Sciatic nerve (tissue), 2 donors: ENCODE measurements at regions not wholly inside any gene's neighbourhood (a gene's known extent, or its start where the extent isn't known, plus 50 kb on each side); places are given as distances from the start of the nearest gene placed in this dataset.
"Not testable (repeated sequence)": the region's sequence is repeated elsewhere in the genome, so short reads cannot be mapped to it uniquely, and the experiment has no call there.

Experiments used
- ATAC-seq: fragments of 200-7000 bp; cut with Tn5 transposase; one replicate; pipeline ENCODE4 v1.9.1; 2020; ENCODE audit warnings: mild to moderate bottlenecking, moderate library complexity
- DNase-seq: peaks from one replicate; pipeline ENCODE4 v3.0.0-alpha.2; 2020; ENCODE audit warnings: low spot score
- intact Hi-C: fragments of 100-400 bp; cut with DNase I; formaldehyde crosslinking; loops from one replicate; pipeline ENCODE4 v1.14.2; 2022
- donor health status: DM: no; HTN: no; CAD: no.
- donor health status: DM: no; HTN: no; CAD: no.

DNA sequence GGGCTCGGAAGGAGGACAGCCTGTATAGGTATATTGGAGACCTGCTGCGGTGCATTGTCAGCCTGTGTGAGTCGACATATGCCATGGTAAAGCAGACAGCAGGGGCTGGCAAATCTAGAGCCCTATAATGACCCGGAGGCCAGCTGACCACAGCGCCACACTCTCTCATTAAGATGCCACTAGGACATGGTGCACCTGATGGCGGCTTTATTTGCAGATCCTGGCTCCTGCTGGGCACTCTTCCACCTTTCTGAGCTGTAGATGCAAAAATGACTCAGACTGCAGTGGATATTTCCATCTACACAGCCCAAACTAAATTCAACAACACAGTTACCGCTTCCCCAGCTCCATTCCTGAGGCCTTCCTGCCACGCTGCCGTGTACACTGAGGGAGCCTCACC is 389.9 kb downstream of the TNS1 start:
- ATAC-seq, result no peak
- intact Hi-C loops, result no loop called here
- no peak for DNase-seq

GRCh38 chr2:217612211-217612610 is 390.6 kb downstream of the TNS1 start:
- ATAC-seq (no peak), DNase-seq (no peak)
- intact Hi-C loops, result no loop called here

DNA sequence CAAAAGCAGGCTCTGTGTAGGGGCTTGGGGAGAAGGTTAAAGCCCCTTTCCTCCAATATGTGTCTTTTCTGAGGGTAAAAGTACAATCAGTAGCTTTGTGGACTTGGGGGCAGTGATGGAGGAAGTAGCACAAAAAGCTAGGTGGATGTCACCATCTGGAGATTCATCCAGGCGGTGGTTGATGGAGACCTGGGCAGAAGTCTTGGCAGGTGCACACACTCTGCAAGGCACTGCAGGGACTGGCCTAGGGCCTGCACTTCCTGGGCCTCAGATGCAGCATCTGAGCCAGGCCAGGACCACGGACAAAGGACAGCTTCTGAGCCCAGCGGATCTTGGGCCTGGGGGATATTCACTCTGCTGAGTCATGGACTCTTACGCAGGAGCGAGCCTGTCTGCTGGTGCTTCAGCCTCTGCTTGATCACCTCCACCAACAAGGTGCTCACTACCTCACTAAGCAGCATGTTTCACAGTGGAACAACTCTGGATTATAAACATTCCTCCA is 391.1 kb downstream of the TNS1 start:
- no peak for ATAC-seq
- intact Hi-C loops, result no loop called here
- DNase-seq, result no peak

GRCh38 chr2:217611056-217611455 is 391.7 kb downstream of the TNS1 start:
- ATAC-seq, result no peak
- intact Hi-C loops, result no loop called here

DNA sequence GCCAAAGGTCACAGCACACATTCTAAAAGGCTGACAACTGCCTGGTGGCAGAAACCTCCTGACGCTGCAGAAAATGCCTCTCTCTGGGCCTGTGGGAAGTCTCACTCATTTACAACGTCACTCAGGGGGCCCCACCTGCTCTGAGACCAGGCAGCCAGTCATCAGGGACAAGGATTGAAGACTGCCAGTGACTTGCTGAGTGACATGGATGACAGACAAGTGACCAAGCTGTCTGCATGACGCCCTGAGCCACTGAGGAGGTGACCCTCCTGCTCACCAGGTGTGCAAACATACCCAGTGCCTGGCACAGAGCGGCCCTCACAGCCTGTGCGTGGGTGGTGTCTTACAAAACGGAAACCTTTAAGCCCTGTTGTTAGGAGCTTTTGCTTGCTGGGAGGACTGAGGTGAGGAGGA is 392.4 kb downstream of the TNS1 start:
- intact Hi-C loops, result no loop called here
- no peak for DNase-seq
- no peak for ATAC-seq

More at GRCh38 chr2:217611056-217611455, 391.7 kb downstream of the TNS1 start:
- no peak for DNase-seq

DNA sequence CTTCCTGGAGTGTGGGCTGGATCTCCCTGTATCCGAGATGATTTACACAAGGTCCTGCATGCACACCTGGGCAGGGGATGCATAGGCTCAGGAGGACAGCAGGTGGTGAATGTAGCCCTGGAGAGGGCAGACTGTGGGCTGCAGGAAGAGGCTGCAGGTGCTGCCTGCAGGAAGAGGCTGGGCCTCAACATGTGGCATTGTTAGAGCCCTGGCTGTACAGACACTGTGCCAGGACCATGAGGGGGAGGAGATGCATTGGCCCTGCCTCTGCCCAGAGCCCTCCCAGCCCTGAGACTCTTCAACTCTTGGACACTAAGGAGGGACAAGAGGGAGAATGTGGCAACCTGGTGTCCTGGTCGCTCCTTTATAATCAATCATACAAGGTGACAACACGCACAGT is 392.8 kb downstream of the TNS1 start:
- intact Hi-C loops, result no loop called here
- DNase-seq (no peak), ATAC-seq (no peak)

DNA sequence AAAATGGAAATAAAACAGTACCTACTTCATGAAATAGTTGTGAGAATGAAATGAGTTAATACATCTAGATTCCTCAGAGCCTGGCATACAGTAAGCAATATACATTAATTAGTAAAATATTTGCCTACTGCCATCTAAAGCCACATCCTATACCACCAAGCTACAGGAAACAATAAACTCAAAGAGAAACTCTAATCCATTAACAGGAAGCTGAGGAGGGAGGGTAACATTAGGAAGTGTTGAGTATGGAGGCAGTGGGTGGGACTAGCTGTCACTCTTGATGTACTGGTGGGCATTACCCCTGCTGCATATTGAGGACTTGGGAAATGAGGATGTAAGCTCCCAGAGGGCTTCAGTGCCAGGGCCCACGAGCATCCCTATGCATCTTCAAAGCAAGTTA is 396.5 kb downstream of the TNS1 start:
- ATAC-seq (no peak), DNase-seq (no peak)
- intact Hi-C loops, result no loop called here

DNA sequence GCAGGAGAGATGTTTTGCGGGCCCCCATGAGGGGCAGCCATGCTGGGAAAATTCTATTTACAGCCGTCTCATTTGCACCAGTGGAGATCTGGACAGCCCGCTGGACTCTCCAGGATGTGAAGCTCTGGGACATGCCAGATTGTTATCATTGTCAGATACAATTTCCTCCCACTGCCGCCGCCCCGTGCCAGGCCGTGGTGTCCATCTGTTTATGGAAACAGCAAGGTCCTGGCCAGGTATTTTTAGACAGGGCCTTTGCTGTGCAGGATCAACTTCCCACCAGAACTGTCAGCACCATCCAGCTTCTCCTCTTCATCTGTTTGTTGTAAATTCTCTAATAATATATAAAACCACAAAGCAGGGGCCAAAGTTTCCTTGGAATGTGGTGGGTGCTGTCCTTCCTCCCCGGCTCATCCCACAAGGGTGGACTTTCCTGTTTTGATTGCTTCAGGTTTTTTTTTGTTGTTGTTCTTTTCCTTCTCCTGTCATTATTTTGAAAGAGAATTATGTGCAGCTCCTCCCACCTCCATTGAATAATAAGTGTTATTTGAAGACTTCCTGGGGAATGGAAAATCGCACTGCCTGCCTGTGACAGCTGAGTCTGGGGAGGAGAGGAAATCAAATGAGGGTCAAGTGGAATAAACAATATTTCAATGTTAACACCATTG is 398.1 kb downstream of the TNS1 start:
- intact Hi-C loops, result no loop called here
- ATAC-seq (no peak), DNase-seq (no peak)

- ATAC-seq (no peak), DNase-seq (no peak)
- intact Hi-C loops, result no loop called here
These were observed 401.2 kb downstream of the TNS1 start for GRCh38 chr2:217601601-217602000.

DNA sequence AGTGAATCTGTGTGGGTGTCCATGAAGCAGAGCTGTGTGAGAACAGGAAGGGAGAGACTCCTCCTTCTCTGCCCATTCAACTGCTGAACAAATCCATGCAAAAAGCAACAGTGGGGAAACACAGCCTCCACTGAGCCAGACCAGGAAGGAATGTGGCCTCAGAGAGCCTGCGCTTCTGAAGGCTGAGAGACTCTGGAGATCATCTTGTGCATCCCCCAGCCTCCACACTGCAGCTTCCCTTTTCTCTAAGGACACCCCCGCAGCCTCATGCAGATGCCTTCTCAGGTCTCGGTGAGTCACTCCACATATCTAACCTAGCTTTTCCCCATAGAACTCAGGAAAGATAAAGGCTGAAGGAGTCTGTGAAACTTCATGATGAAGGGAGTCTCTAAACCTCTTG is 402.9 kb downstream of the TNS1 start:
- intact Hi-C loops, result no loop called here
- ATAC-seq, result no peak

GRCh38 chr2:217597681-217598080 is 405.1 kb downstream of the TNS1 start:
- DNase-seq (no peak), ATAC-seq (no peak)
- intact Hi-C loops, result no loop called here

More for the DNA sequence above, 402.9 kb downstream of the TNS1 start:
- DNase-seq, result no peak

GRCh38 chr2:217597145-217597544 is 405.6 kb downstream of the TNS1 start:
- intact Hi-C loops, result no loop called here

GRCh38 chr2:217593732-217594131 is 409.1 kb downstream of the TNS1 start:
- DNase-seq (no peak), ATAC-seq (peak; percentile 49)
- intact Hi-C loops, result no loop called here

More at GRCh38 chr2:217597145-217597544, 405.6 kb downstream of the TNS1 start:
- no peak for DNase-seq
- no peak for ATAC-seq

DNA sequence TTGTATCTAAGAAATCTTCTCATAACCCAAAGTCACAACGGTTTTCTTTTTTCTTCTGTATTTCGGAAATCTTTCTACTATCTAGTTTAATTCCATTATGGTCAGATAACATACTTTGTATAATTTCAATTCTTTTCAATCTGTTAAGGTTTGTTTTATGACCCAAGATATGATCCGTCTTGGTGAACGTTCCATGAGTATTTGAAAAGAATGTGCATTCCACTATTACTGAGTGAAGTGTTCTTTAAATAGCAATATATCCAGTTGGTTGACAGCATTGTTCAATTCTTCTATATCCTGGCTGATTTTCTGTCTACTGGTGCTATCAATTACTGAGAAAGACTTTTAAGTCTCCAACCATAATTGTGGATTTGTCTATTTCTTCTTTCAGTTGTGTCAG is 414.5 kb downstream of the TNS1 start:
- DNase-seq (no peak), ATAC-seq (no peak)
- intact Hi-C loops, result no loop called here

DNA sequence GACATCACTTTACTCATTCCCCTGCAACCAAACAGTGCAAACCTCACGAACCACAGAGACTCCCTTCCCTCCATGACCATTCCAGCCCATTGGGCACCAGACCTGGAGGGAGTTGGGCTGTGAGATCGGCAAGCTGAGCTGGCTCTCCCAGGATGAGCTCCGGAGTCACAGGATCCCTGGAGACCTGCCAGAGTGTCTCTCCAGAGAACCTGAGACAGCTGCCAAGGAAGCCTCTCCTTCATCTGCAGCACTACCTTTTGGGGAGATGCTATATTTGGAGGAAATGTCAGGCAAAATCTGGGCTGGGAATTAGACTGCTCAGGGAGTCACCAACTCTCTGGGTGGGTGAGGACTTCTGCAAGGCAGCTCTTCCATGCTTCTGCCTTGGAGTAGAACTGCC is 417.4 kb downstream of the TNS1 start:
- intact Hi-C loops, result no loop called here
- ATAC-seq (no peak), DNase-seq (no peak)

DNA sequence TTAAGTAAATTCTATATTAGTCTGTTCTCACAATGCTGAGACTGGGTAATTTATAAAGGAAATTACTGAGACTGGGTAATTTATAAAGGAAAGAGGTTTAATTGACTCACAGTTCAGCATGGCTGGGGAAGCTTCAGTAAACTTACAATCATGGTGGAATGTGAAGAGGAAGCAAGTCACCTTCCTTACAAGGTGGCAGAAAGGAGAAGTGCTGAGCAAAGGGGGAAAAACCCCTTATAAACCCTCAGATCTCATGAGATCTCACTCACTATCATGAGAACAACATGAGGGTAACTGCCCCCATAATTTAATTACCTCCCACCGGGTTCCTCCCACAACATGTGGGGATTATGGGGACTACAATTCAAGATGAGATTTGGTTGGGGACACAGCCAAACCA is 422.4 kb downstream of the TNS1 start:
- ATAC-seq, DNase-seq, intact Hi-C loops: not testable (repeated sequence)

DNA sequence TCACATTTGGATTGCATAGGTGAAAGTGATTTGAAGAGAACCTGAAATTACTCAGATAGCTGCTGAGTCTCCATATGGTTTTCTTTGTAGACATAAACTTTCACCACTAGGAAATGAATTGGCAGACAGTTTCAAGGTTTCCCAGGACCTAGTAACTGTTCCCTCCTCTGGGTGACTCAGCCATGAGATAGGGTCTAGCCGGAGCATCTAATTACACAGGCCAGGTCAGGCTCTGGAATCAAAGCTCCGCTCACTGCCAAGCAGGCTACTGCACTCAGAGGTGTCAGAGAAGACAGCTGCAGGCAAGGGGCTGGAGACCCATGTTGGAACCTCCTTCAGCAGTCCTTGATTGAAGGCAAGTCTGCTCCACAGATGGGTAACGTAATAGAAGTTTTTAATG is 429.2 kb downstream of the TNS1 start:
- intact Hi-C loops, result no loop called here
- DNase-seq (no peak), ATAC-seq (no peak)

GRCh38 chr2:217570394-217570793 is 432.4 kb downstream of the TNS1 start:
- no peak for DNase-seq
- ATAC-seq, result peak; percentile 59
- intact Hi-C loops, result no loop called here

GRCh38 chr2:217568289-217568971 is 434.4 kb downstream of the TNS1 start:
- intact Hi-C loops, result no loop called here
- ATAC-seq (peak; percentile 82), DNase-seq (no peak)

DNA sequence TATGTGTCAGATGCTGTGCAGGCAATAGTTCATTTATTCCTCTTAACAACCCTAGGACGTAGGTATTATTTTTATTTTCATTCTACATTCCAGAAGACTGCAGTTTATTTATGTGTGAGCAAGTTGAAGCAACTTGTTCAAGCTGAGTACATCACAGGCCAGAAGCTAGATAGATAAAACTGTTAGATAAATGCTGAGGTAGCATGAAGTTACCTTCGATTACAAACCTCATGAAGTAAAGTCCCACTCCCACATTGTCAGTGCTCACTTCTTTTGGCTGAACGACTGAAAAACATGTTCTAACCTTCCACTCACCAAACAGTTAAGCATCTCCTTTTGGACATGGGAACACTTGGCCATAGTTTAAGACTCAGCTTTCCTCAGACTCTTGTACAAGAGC is 439.2 kb downstream of the TNS1 start:
- DNase-seq (no peak), ATAC-seq (no peak)
- intact Hi-C loops, result no loop called here
